Memory B cell (primary cell): ENCODE measurements at regions not wholly inside any gene's neighbourhood (a gene's known extent, or its start where the extent isn't known, plus 50 kb on each side); places are given as distances from the start of the nearest gene placed in this dataset.
"Not testable (repeated sequence)": the region's sequence is repeated elsewhere in the genome, so short reads cannot be mapped to it uniquely, and the experiment has no call there.

Experiments used
- ATAC-seq: fragments of 150-1000 bp; cut with Tn5 transposase; 2 replicates; pipeline ENCODE4 v1.10.0; 2021; ENCODE audit warnings: low read depth, mild to moderate bottlenecking, moderate library complexity
- DNase-seq, 2 donors: peaks; one replicate each; pipeline ENCODE4 v3.0.0; 2022; ENCODE audit warnings: low spot score in 2 of 2
- H3K27ac Mint-ChIP-seq: one replicate; pipeline ENCODE4 v1.8.0; 2022; ENCODE audit warnings: mild to moderate bottlenecking, moderate library complexity, mixed read lengths
- H3K27me3 Mint-ChIP-seq: one replicate; pipeline ENCODE4 v1.8.0; 2022; ENCODE audit warnings: mixed read lengths
- H3K36me3 Mint-ChIP-seq: one replicate; pipeline ENCODE4 v1.8.0; 2022; ENCODE audit warnings: mild to moderate bottlenecking, mixed read lengths
- H3K4me1 Mint-ChIP-seq: one replicate; pipeline ENCODE4 v1.8.0; 2022; ENCODE audit warnings: mixed read lengths
- H3K4me3 Mint-ChIP-seq: one replicate; pipeline ENCODE4 v1.8.0; 2022; ENCODE audit warnings: mild to moderate bottlenecking, moderate library complexity, mixed read lengths
- H3K9me3 Mint-ChIP-seq: one replicate; pipeline ENCODE4 v1.8.0; 2022; ENCODE audit warnings: mixed read lengths

DNA sequence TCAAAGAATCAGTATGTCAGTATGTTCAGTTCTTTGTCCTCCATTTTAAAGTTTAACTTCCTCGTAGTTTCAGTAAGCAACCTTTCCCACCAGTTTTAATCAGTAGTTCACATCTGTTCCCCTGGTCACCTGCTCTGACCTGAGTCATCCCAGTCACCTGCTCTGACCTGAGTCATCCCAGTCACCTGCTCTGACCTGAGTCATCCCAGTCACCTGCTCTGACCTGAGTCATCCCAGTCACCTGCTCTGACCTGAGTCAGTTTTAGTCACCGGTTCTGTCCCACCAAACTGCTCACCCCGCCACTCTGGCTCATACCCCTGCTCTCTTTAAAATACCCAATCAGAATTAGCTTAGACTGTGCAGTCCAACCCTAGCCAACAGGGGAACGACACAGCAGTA is 180.1 kb upstream of the CNTN6 start:
- not testable (repeated sequence) for DNase-seq, ATAC-seq, H3K4me3 Mint-ChIP-seq, H3K4me1 Mint-ChIP-seq, H3K27me3 Mint-ChIP-seq, H3K27ac Mint-ChIP-seq, H3K36me3 Mint-ChIP-seq, H3K9me3 Mint-ChIP-seq

DNA sequence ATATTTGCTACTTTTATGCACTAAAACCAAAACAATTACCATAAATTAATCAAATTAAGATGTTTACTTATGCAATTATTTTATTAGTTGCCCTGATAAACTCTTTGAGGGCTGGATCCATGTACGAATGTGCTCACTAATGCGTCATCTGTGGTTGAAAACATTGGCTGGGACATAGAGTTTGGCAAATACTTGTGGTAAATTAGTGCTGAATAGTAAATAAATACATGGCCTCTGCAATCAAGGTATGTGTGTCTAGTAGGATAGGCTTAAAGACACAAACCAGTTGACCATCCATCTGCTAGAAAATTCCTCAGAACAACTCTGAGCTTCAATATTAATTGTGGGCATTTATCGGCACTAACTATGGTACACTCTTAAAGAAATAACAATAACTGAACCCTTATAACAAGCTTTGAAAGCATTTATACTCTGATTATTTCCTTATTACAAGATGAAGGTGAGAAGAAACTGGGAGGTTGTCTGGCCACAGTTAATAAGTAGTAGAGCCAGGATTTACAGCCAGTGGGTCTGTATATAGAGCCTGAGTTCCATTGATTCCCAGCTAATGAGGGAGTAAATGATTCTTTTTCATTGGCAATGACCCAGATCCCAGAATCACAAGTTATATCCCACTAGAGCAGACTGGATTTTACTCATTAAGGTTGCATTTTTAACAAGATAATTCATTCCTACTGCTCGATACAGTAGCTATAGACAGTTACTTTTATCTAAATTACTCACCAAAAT is 169.5 kb upstream of the CNTN6 start:
- Mint-ChIP-seq H3K4me3 (no peak overlapping the region), H3K27ac (no peak overlapping the region), H3K27me3 (peaks cover 1% of the 10 kb centered on the region), H3K9me3 (peaks cover 3% of the 10 kb centered on the region), H3K36me3 (no peaks in the 10 kb centered on the region), H3K4me1 (no peaks in the 10 kb centered on the region)
- ATAC-seq (no peak), DNase-seq (no peak)

DNA sequence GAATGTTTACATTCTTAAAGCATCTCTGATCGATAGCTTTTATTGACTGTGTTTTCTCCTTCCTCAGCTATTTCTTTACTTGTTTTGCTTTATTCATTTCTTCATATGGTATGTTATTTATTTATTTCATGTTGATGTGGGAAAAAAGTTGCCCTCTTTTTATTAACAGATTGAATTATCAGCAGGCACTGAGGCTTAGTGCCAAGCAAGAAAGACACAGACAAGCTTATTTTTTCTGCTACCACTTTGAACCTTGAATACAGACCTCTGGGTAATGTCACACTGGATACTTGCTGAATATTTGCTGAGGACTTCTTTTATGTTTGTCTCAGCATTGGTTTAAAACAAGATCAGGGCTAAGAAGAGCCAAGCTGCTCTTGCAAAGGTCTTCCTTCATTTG is 162.0 kb upstream of the CNTN6 start:
- ATAC-seq (no peak), DNase-seq (no peak)
- Mint-ChIP-seq H3K4me1 (no peaks in the 10 kb centered on the region), H3K27ac (no peak overlapping the region), H3K27me3 (no peaks in the 10 kb centered on the region), H3K9me3 (peaks cover 5% of the 10 kb centered on the region), H3K36me3 (no peaks in the 10 kb centered on the region), H3K4me3 (no peak overlapping the region)

DNA sequence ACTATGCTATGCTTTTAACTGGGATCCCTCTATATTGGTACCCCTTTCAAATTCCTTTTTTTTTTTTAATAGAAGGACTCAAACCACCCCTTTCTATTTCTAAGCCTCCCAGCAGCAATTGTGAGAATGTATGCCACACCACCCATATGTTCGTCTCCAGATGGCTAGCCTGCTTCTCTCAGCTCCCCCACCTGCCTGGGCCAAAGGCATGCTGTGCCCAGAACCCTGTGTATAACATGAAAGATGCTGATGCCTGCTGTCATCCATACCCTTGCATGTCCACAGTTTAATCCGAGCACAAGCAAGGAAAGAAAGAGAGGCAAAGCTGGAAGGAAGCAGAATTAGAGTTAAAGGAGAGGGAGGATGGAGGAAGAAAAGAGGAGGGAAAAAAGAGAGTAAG is 159.5 kb upstream of the CNTN6 start:
- Mint-ChIP-seq H3K4me3 (no peak overlapping the region), H3K9me3 (peaks cover 5% of the 10 kb centered on the region), H3K27me3 (no peaks in the 10 kb centered on the region), H3K27ac (no peak overlapping the region), H3K4me1 (no peaks in the 10 kb centered on the region), H3K36me3 (no peaks in the 10 kb centered on the region)
- ATAC-seq: no peak
- DNase-seq: no peak

DNA sequence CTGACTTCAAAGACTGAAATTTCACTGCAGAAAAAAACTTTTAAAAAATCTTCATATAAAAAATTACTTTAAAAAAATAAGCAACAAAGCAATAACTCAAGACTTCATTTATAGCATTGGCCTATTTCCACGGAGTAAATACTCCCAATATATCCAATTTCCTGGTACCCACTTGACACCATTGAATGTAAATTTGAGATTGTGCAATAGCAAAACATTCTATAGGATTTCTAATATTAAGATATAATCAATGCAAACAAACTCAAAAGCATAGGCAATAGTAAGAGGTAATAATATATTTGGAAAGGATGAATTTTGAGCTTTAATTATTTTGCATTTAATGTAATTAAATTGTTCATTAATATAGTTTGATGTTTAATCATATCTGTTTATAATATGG is 148.0 kb upstream of the CNTN6 start:
- ATAC-seq (no peak), DNase-seq (no peak)
- peaks cover 4% of the 10 kb centered on the region for H3K9me3 Mint-ChIP-seq
- H3K4me3 Mint-ChIP-seq: no peak overlapping the region
- H3K27ac Mint-ChIP-seq: no peak overlapping the region
- H3K36me3 Mint-ChIP-seq: no peaks in the 10 kb centered on the region
- no peaks in the 10 kb centered on the region for H3K4me1 Mint-ChIP-seq
- no peaks in the 10 kb centered on the region for H3K27me3 Mint-ChIP-seq

DNA sequence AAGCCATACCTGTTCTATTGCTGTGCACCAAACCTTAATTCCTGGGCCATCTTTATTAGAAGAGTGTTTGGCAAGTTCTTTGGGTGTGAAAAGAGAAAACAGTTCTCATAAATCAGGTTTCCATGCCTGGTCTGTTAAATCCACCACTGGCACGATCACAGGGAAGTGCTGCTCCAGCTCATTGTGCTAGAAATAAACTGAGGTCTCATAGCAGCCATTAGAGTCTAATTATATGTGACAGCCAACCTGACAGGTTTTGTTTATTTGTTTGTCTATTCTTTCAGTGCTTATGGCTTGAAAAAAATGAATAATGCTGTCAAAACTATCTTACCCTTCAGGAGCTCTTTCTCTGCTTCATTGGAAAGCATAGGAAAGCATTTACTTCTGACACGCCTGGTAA is 147.1 kb upstream of the CNTN6 start:
- DNase-seq: no peak
- no peak for ATAC-seq
- H3K9me3 Mint-ChIP-seq: peaks cover 2% of the 10 kb centered on the region
- H3K27ac Mint-ChIP-seq: no peak overlapping the region
- H3K27me3 Mint-ChIP-seq: no peaks in the 10 kb centered on the region
- H3K4me1 Mint-ChIP-seq: no peaks in the 10 kb centered on the region
- H3K4me3 Mint-ChIP-seq: no peak overlapping the region
- no peaks in the 10 kb centered on the region for H3K36me3 Mint-ChIP-seq

DNA sequence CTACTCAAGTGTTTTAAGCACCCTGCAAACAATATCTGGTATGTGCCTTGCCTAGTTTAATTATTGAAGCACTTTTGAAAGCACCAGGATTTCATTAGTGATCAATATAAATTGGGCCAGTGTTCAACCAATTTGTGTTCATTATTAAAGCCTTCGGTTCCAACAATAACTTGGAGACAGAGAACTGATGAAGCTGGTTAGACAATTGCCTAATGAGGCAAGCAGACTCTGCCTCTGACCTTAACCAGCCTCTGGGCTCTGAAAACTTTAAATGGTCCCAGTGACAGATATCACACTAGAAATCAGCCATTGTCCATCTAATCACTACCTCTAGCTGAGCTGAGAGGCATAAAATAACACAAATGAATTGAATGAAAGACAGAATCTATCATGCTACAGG is 139.9 kb upstream of the CNTN6 start:
- Mint-ChIP-seq H3K4me3 (no peak overlapping the region), H3K36me3 (no peaks in the 10 kb centered on the region), H3K27me3 (no peaks in the 10 kb centered on the region), H3K27ac (no peak overlapping the region), H3K9me3 (peaks cover 2% of the 10 kb centered on the region), H3K4me1 (no peaks in the 10 kb centered on the region)
- no peak for ATAC-seq
- DNase-seq: no peak

DNA sequence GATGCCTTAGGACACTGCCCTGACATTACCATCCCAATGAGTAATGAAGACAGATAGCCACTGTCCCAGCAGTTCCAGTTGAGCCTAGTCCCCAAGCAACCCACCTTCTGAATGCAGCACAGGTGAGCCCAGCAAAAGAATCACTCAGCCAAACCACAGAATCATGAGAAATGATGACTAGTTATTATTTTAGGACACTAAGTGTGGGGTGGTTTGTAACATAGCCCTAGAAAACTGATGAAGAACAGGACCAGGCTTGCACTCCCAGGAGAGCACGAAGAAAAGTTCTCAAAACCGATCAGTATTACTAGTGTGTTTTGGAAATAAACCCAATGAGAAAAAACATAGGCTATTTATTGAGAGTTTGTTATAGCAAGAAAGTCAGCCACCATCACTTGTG is 129.6 kb upstream of the CNTN6 start:
- H3K27me3 Mint-ChIP-seq: no peaks in the 10 kb centered on the region
- no peak overlapping the region for H3K4me3 Mint-ChIP-seq
- no peak overlapping the region for H3K27ac Mint-ChIP-seq
- DNase-seq (no peak), ATAC-seq (no peak)
- H3K36me3 Mint-ChIP-seq: peaks cover 2% of the 10 kb centered on the region
- no peaks in the 10 kb centered on the region for H3K4me1 Mint-ChIP-seq
- peaks cover 6% of the 10 kb centered on the region for H3K9me3 Mint-ChIP-seq

DNA sequence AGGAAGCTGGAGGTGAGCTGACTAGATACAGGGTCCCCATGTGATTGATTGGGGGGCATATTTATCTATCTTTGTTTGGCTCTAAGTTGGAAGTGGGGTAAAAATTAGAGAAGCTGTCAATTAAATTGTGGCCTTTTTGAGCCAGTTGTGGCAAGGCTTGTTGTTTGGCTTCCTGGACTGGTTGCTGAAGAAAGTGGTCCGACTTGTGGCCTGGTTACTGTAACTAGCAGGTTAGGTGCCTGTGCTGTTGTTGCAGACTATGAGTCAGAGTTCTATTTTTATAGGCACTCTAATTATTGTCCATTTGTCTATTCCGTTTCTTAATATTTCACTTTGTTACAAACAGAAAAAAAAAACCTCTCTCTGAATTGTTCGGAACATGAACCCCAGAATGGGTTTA is 129.1 kb upstream of the CNTN6 start:
- Mint-ChIP-seq H3K27me3 (no peaks in the 10 kb centered on the region), H3K9me3 (peaks cover 6% of the 10 kb centered on the region), H3K36me3 (peaks cover 2% of the 10 kb centered on the region), H3K27ac (no peak overlapping the region), H3K4me1 (no peaks in the 10 kb centered on the region), H3K4me3 (no peak overlapping the region)
- ATAC-seq: no peak
- no peak for DNase-seq

DNA sequence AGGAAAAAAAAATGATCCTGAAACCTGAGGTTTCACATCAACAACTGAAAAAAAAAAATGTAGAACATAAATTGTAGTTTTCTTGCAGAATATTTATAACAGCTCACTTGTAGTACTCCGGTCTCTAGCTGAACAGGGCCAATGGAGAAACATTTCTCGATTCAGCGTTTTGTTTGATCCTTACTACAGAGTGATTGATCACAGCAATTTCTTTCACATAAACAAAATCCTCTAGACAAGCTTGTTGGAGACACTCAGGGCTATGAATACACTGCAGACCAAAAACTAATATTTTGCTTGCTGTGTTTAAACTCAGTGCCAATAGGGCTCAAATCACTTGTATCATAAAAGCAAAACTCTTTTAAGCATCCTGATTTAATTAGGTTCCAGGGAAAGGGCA is 127.0 kb upstream of the CNTN6 start:
- H3K27ac Mint-ChIP-seq: no peak overlapping the region
- ATAC-seq (no peak), DNase-seq (no peak)
- H3K4me3 Mint-ChIP-seq: no peak overlapping the region
- no peaks in the 10 kb centered on the region for H3K4me1 Mint-ChIP-seq
- peaks cover under 1% of the 10 kb centered on the region for H3K36me3 Mint-ChIP-seq
- H3K9me3 Mint-ChIP-seq: peaks cover 9% of the 10 kb centered on the region
- no peaks in the 10 kb centered on the region for H3K27me3 Mint-ChIP-seq

DNA sequence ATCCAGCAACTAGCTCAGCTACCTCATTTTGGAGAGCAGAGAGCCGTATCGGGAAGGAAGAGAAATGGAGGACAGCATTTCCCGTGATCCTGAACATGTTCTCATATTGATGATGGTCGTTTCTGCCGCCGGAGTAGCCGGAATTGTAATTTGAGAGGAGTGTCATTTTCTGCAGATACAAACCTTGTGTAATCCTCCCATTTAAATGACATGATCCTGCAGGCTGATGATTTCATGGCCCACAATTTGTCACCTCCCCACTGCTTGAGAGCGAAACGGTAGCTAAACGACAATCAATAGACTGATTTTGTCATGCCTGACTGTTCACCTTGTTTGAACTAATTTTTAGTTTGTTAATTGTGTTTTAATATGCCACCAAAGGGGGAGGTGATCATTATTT is 126.5 kb upstream of the CNTN6 start:
- H3K36me3 Mint-ChIP-seq: no peaks in the 10 kb centered on the region
- ATAC-seq: no peak
- H3K9me3 Mint-ChIP-seq: peaks cover 10% of the 10 kb centered on the region
- DNase-seq: no peak
- no peak overlapping the region for H3K27ac Mint-ChIP-seq
- no peak overlapping the region for H3K4me3 Mint-ChIP-seq
- H3K4me1 Mint-ChIP-seq: no peaks in the 10 kb centered on the region
- no peaks in the 10 kb centered on the region for H3K27me3 Mint-ChIP-seq

DNA sequence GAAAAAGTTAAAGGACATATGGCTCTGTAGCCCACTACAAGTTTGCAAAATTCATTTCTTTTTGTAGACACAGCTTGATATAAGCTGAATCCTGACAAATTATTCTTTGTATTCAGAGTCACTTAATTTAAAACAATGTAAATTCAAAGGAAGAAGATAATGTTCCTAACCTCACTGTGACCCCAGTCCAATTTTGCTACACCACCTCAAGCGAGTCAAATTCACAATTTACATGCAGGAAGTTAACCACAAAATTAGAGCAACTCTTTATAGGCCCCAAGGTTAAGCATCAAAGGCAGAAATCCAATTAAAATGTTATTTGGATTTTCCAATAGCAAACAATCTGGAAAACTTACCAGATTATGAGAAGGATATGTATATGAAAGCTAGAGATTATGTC is 119.5 kb upstream of the CNTN6 start:
- Mint-ChIP-seq H3K36me3 (no peaks in the 10 kb centered on the region), H3K27me3 (no peaks in the 10 kb centered on the region), H3K4me1 (no peaks in the 10 kb centered on the region), H3K27ac (no peak overlapping the region), H3K4me3 (no peak overlapping the region), H3K9me3 (peaks cover 15% of the 10 kb centered on the region)
- DNase-seq: no peak
- no peak for ATAC-seq

DNA sequence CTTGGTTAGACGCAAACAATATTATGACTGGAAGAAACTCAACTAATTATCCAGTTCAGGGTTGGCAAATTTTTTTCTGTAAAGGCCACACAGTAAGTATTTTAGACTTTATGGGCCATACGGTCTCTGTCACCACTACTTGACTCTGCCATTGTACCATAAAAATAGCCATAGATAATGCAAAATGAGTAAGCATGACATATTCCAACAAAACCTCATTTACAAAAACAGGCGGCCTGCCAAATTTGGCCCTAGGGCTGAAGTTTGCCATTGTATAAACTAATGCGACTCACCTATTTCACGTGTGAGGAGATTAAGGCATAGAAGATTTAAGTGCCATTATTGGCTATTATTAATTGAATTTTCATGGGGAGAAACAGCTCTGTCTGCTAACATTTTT is 116.8 kb upstream of the CNTN6 start:
- no peak for DNase-seq

DNA sequence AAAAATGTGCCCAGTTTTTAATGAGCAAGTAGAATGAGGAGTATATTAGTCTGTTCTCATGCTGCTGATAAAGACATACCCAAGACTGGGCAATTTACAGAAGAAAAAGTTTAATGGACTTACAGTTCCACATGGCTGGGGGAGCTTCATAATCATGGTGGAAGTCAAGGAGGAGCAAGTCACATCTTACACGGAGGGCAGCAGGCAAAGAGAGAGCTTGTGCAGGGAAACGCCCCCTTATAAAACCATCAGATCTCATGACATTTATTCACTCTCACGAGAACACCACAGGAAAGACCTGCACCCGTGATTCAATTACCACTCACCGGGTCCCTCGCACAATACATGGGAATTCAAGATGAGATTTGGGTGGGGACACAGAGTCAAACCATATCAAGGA is 111.7 kb upstream of the CNTN6 start:
- Mint-ChIP-seq H3K27me3 (no peaks in the 10 kb centered on the region), H3K27ac (no peak overlapping the region), H3K4me3 (no peak overlapping the region), H3K36me3 (no peaks in the 10 kb centered on the region), H3K9me3 (peaks cover 4% of the 10 kb centered on the region), H3K4me1 (no peaks in the 10 kb centered on the region)
- no peak for ATAC-seq
- no peak for DNase-seq

More for the DNA sequence above, 116.8 kb upstream of the CNTN6 start:
- Mint-ChIP-seq H3K36me3 (no peaks in the 10 kb centered on the region), H3K27me3 (no peaks in the 10 kb centered on the region), H3K4me1 (no peaks in the 10 kb centered on the region), H3K4me3 (no peak overlapping the region), H3K27ac (no peak overlapping the region), H3K9me3 (peaks cover 12% of the 10 kb centered on the region)
- ATAC-seq: no peak

DNA sequence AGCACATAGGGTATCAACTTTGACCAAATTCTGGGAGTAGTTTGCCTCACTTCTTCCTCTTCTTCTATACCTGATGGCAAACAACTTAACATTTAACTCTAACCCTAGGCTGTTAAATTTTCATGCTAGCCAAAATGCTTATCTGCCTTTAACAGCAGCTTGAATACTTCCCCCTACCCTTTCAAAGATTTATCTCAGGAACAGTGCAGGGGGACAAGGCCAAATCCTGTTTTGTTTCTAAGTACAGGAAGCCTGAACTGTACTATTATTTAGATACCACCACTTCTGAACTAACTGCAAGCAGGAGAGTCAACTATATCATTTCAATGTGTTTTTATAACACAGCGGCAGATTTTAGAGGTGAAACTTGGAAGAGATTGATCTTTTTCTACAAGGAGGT is 104.0 kb upstream of the CNTN6 start:
- Mint-ChIP-seq H3K4me3 (no peak overlapping the region), H3K9me3 (peaks cover 7% of the 10 kb centered on the region), H3K27ac (no peak overlapping the region), H3K27me3 (no peaks in the 10 kb centered on the region), H3K36me3 (no peaks in the 10 kb centered on the region), H3K4me1 (no peaks in the 10 kb centered on the region)
- no peak for DNase-seq
- ATAC-seq: no peak
